HG03066 (cell line): ENCODE measurements at regions not wholly inside any gene's neighbourhood (a gene's known extent, or its start where the extent isn't known, plus 50 kb on each side); places are given as distances from the start of the nearest gene placed in this dataset.
"Not testable (repeated sequence)": the region's sequence is repeated elsewhere in the genome, so short reads cannot be mapped to it uniquely, and the experiment has no call there.

Experiments
- ATAC-seq: cut with Tn5 transposase; IDR thresholded peaks from one replicate; pipeline ENCODE4 v1.9.1; 2021; ENCODE audit warnings: low read depth; ENCODE audit not compliant: unreplicated experiment

- ATAC-seq = no peak
Measured at GRCh38 chr2:144825331-144826020, 305.6 kb upstream of the ZEB2 start.

DNA sequence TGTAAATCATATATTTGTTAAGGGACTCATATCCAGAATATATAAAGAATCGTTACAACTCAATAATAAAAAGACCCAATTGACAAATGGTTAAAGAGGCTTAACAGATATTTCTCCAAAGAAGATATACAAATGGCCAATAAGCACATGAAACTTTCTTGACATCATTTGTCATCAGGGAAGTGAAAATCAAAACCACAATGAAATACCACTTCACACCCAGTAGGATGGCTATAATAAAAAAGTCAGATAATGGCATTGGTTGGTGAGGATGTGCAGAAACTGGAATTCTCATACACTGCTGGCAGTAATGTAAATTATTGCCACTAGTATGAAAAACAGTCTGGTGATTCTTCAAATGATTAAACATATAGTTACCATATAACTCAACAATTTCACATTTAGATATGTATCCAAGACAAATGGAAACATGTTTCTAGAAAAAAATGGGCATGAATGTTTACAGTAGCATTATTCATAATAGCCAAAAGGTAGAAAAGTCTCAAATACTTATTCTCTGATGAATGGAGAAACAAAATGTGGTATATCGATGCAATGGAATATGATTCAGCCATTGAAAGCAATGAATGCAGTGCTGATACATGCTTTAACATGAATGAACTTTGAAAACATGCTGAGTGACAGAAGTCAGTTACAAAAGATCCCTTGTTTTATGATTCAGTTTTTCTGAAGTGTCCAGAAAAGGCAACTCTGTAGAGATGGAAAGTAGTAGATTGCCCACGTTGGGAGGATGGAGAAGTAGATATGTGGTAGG is 304.6 kb upstream of the ZEB2 start:
- no peak for ATAC-seq

- no peak for ATAC-seq
Measured at GRCh38 chr2:144822966-144823365, 303.0 kb upstream of the ZEB2 start.

DNA sequence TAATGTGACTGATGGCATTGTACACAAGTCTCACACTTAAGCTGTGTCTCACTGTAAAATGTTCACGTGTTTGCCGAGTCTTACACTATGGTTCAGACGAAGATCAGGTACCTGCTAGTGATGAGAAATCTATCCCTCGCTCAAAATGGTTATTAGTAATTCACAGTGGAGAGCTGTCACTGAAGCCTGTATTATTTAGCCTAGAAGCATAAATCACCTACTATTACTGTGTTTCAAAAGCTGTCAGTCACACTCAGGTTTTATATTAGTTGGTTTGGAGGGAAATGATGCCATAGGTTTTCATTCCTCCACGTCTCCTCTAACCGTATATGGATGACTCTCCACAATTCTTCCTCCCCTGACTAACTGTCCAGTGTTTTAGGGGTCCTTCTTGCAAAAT is 292.4 kb upstream of the ZEB2 start:
- no peak for ATAC-seq

DNA sequence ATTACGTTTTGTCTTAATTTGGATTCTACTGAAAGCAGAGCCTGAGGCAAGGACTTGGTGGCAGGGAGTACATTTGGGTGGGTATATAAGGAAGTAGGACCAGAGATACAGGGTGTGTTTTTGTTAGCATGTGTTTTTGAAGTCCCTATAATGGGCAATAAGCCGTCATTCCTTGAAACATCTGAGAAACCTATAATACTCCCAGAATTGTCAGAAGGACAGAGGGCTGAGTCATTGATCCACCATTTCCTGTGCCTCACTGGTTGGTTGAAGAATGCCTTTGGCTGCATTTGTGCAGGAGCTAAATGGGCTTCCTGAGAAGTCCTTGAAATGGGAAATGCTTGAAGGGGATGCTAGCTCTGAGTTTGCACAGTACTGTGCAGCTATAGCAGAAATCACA is 281.8 kb upstream of the ZEB2 start:
- ATAC-seq = no peak

GRCh38 chr2:144801325-144801724 is 281.4 kb upstream of the ZEB2 start:
- no peak for ATAC-seq

DNA sequence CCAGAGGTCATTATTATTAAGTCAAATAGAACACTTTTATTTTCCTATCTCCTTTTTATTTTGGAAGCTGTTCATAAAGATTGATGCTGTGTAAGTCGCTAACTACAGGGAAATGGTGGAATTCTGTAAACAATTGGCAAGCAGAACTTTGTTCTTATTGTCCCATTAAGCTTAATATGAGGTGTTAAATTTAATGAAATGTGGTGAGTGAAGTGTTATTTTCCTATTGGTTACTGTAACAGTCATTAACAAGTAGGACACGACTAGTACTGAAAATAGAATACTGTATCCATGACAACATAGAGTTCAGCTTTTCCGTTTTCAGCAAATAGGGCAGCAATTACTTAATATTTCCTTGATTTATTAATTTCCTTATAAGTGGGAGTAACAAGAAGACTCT is 279.1 kb upstream of the ZEB2 start:
- no peak for ATAC-seq

- ATAC-seq = no peak
Measured at GRCh38 chr2:144798034-144798433, 278.1 kb upstream of the ZEB2 start.

- ATAC-seq = no peak
Measured at GRCh38 chr2:144796936-144797335, 277.0 kb upstream of the ZEB2 start.

DNA sequence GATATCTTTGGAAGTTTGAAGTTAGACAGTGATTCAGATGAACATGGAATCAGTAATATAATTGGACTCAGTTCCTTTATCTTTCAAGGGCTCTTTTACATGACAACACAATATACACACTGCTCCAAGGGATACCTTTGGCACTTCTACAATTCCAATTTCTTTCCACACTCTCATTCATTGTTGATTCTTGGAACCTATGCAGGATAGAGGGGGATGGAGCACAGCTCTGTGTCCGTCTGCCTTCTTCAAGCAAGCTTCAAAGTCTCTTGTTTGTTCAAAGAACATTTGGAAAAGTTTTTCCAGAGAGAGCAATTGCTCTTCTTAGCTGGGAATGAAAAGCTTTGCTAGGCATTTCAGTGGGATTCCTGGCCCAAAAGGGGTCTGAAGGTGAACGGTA is 276.2 kb upstream of the ZEB2 start:
- no peak for ATAC-seq

GRCh38 chr2:144785253-144785652 is 265.3 kb upstream of the ZEB2 start:
- no peak for ATAC-seq

- ATAC-seq = no peak
Measured at GRCh38 chr2:144780983-144781382, 261.1 kb upstream of the ZEB2 start.

- no peak for ATAC-seq
Measured at GRCh38 chr2:144776766-144777165, 256.8 kb upstream of the ZEB2 start.

- ATAC-seq = no peak
Measured at GRCh38 chr2:144774809-144775208, 254.9 kb upstream of the ZEB2 start.

DNA sequence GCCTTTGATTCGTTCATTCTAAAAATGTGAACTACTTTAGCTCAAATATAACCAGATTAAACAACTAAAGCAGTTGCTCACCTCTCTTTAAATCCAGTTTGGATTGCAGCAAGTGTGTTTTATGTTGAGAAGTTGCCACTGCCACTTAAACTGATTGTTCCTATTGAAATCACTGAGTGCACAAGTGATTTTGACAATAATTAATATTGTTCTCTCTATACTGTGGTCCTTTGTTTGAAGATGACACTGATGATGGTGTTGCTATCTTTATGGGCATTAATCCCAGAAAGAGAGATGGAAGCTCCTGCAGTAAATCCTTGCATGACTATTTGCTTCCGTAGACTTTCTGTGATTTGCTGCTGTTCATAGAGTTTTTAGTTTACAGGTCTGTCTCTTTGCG is 251.4 kb upstream of the ZEB2 start:
- no peak for ATAC-seq

DNA sequence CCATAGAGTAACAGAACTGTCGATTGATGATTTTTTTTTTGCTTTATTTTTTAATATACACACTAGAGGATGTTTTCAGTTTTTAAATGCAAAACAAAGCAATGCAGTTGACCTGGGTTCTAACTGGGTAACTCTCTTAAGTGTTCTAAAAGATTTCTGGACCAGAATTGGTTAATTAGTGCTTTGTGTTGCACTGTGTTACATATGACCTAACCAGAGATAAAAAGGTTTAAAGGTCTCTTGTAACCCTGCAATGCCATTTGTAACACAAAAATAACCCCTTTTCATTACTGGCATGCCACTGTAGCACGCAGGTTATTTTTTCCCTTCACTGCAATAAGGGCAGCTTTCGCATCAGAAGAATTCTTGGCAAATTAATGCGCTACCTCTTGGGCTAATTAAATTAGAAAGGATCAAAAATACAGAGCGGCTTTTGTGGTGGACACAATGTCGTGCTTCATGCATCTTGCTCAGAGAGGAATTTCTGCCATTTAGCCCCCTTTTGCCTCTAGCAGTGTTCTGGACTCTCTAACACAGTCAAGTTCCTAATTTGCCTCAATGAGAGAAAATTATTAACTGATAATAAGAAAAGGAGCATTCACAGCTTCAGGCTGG is 250.8 kb upstream of the ZEB2 start:
- ATAC-seq = no peak

GRCh38 chr2:144760939-144761338 is 241.0 kb upstream of the ZEB2 start:
- not testable (repeated sequence) for ATAC-seq

GRCh38 chr2:144759746-144760145 is 239.8 kb upstream of the ZEB2 start:
- ATAC-seq = no peak

DNA sequence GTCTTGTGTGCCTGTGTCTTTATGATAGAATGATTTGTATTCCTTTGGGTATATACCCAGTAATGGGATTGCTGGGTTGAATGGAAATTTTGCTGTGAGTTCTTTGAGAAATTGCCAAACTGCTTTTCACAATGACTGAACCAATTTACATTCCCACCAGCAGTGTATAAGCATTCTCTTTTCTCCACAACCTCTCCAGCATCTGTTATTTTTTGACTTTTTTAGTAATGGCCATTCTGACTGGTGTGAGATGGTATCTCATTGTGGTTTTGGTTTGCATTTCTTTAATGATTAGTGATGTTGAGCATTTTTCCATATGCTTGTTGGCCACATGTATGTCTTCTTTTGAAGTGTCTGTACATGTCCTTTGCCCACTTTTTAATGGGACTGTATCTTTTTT is 238.3 kb upstream of the ZEB2 start:
- not testable (repeated sequence) for ATAC-seq

DNA sequence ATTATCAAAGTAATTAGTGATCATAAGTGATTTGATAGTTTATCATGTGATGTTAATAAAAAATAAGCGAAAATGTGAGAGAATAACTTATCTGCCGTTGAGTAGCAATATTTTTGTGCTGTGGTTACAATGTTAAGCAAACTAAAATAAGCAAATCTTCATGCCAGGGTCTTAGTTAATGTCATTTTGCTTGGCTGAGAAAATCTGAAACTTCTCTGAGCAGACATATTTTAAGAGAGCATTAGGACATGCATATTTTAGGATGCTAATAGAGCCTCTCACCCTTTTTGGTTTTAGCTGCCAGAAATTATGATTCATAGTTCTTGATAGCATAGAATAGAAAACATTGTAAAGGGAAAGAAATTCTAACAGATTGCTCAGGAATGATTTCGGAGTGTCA is 233.5 kb upstream of the ZEB2 start:
- ATAC-seq = no peak

- no peak for ATAC-seq
Measured at GRCh38 chr2:144751142-144751905, 231.4 kb upstream of the ZEB2 start.
